Sciatic nerve (tissue), 2 donors: ENCODE measurements at regions not wholly inside any gene's neighbourhood (a gene's known extent, or its start where the extent isn't known, plus 50 kb on each side); places are given as distances from the start of the nearest gene placed in this dataset.

Experiments
- ATAC-seq: fragments of 200-7000 bp; cut with Tn5 transposase; one replicate; pipeline ENCODE4 v1.9.1; 2020; ENCODE audit warnings: mild to moderate bottlenecking, moderate library complexity
- DNase-seq: peaks from one replicate; pipeline ENCODE4 v3.0.0-alpha.2; 2020; ENCODE audit warnings: low spot score
- intact Hi-C: fragments of 100-400 bp; cut with DNase I; formaldehyde crosslinking; loops from one replicate; pipeline ENCODE4 v1.14.2; 2022
- donor health status: DM: no; HTN: no; CAD: no.
- donor health status: DM: no; HTN: no; CAD: no.

DNA sequence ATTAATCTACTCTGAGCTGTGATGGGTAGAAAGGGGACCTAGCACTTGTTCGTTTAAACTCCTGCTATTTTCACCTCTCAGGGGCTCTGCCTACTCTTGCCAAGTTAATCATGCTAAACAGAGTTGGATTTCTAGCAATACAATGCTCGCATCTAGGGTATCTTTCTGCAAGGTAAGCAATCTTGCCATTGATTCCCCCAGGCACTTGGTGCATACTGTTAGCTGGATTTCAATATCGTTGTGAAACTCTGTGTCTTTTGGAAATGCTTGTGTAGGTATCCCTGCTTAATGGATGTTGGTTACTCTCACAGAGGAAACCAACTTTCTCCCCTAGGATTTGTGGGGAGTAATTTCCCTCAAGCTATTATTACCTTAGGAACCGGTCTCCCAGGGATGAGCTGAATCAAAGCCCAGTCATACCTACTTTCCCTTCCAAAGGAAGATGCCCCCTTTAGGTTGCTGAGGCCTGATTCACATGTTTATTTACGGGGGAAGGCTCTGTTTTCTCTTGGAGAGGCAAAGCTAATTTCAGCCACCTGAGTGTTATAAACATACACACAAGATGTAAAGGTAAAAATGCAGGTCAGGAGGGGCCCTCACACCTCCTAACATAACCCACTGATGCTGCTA is 366.8 kb downstream of the FBXW7 start:
- no peak for DNase-seq
- intact Hi-C loops: no loop called here
- no peak for ATAC-seq

DNA sequence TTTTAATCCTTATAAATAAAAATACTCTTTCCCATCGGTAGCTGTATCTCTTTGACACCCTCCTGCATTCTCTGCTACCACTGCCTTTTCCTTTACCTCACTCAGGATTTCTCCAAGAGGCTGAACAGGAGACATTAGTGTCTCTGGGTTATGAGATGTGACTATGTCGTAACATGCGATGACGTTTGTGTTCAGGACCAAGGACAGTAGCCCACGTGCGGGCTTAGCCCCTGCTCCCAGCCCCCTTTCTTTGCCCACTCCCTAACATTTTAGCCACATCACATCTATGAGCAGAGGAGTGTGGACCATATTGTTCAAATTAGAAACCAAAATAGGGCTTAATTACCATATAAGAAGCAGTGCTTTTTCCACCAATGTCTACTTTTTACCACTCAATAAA is 369.3 kb downstream of the FBXW7 start:
- DNase-seq (no peak), ATAC-seq (no peak)
- intact Hi-C loops: no loop called here

DNA sequence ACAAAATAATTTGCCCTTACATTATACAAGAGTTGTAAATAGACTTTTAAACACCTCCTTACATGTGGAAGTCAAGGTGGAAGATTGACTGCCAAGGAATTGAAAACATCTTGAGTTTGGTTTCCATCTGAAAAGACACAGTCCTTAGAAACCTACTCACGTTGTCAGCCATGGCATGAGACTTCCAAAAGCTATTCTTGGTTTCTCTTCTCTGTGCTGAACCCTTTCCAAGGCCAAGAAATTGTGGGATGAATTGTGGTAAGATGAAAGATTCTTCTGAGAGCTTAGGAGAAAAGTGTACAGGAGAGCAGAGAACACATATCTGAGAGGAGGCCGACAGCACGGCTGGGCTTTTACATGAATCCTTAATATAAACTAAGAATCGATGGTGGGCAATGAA is 370.0 kb downstream of the FBXW7 start:
- intact Hi-C loops: no loop called here
- DNase-seq (no peak), ATAC-seq (no peak)

DNA sequence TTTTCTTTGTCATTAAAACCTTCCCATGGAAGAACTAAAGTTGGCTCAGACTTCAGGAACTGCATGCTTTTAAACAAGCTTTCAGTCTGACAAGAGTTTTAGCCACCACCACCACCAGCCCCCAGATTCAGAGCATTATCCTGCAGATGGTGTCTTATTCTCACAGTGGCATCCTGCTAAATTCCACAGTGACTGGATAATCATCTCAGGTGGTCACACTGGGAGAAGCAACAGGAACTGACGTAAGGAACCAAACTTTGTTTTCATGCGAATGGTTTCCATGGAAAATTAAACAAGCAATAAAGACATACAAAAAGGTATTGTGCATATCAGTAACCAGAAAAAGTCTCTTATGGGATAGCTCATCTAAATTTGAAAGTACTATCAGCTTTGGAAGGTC is 370.7 kb downstream of the FBXW7 start:
- no peak for DNase-seq
- intact Hi-C loops: no loop called here
- no peak for ATAC-seq

DNA sequence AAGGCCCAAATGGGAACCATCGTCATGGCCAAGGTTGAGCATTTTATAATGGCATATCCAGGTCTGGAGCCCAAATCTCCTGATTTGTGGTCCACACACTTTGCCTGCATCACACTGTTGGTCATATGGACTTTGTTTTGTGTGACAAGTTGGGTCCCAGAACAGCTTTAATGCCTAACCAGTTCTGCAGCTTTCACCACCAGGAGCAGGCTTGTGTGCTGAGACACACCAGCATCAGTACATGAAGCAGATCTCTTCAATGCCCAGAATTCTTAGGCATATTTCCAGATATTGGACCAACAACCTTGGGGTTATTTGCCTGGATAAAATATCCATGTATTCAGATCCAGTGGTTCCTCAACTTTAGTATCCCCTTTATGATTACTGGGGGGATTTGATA is 371.3 kb downstream of the FBXW7 start:
- ATAC-seq: no peak
- intact Hi-C loops: no loop called here
- no peak for DNase-seq

DNA sequence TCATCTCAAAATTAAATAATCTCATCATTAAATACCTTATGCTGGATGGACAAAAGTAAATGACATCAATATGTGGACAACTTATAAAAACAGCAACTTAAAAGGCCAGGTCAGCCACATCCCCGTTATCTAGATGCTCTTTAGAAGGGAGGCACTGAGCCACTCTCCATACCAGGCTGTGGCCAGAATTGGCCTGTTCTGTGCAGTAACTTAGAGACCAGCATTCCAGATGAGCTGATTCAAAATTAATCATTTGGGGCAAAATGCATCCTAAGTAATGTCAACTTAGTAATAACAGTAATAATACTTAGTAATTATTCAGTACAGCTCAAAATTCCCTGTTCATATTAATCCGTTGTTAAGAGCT is 373.6 kb downstream of the FBXW7 start:
- intact Hi-C loops: no loop called here
- ATAC-seq: no peak

DNA sequence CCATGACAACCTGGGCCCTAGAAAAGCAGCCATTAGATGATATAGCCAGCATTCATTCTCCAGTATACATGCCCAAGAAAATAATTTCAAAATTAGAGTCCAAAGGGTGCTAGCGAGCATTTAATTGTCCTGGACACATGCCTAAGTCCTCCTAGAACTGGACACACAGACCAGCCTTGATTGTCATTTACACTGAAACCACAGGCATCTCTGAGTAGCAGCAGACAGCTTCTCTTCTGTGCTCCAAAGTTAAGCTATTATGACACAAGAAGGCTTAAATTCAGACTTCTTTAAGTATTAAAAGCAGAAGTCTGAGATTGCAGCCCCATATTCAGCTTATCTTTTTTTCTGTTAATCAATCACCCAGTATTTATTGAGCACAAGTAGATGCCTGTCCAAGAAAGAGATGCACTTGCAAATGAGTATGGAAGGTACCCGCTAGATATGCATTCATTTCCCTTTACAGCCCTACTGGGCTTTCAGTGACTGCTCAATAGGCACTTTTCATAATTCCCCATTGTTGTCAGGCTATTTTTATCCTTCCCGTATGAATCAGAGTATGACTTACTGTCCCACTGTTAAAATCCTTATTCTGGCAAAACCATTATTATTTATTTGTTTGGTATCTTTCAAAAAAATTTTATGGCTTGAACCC is 374.1 kb downstream of the FBXW7 start:
- no peak for DNase-seq
- intact Hi-C loops: no loop called here
- no peak for ATAC-seq

More for the DNA sequence above, 373.6 kb downstream of the FBXW7 start:
- DNase-seq: no peak

DNA sequence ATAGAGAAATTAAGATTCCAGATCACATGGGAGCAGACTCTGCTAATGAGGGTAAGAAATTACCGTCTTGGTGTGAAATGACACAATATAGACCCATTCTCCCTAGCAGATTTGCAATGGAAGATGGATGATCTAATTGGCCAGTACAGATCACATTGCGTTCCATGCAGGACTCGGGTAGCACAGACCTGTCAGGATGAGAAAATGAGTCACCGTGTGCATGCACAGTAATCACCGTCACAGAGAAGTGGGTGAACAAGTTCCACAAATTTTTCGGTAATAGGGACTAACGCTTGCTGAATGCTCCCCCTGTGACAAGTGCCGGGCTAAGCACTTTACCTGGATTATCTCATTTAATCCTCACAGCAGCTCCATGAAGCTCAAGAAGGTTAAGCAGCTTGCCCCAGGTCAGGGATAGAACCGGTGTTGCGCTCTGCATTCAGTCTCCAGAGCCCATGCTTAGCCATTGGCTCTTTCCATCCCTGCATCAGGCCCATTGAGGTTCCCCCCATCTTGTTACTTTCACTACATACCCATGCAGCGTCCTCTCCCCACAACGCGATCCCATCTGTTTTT is 375.6 kb downstream of the FBXW7 start:
- ATAC-seq (no peak), DNase-seq (no peak)
- intact Hi-C loops: no loop called here

DNA sequence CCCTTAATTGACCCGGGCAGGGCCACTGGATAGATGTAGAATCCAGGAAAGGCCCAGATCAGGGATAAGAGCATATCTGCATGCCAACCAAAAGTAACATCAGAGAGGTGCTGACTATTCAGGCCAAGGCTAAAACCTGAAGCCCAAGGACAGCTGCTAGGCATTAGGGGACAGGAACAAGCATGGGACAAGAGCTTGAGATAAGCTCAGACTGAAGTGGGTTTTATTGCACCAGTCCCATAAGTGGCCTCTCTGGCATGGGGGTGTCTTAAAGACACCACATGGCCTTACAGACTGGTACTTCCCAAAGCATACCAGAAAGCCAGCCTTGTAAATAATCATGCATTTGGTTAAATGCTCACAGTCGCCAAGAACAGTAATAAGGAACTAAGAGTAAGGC is 376.1 kb downstream of the FBXW7 start:
- DNase-seq: no peak
- intact Hi-C loops: no loop called here
- no peak for ATAC-seq

DNA sequence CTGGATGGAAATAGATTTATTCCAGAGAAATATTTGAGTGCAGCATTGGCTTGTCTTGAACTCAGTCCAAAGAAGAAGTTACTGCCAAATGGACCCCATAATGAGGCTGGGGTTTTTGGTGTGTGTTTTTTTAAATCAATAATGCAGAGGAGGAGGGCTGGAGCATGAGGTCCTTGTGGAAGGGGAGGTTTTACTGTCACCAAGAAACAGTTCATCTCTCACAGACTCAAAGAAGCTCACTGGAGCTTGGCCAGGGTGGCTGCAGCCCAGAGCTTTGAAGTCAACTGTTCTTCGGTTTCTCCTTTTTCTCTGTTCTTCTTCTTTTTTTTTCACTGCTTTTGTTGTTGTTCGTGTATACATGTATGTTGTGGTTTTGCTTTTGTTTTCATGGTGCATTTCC is 377.7 kb downstream of the FBXW7 start:
- DNase-seq: no peak
- no peak for ATAC-seq
- intact Hi-C loops: no loop called here

DNA sequence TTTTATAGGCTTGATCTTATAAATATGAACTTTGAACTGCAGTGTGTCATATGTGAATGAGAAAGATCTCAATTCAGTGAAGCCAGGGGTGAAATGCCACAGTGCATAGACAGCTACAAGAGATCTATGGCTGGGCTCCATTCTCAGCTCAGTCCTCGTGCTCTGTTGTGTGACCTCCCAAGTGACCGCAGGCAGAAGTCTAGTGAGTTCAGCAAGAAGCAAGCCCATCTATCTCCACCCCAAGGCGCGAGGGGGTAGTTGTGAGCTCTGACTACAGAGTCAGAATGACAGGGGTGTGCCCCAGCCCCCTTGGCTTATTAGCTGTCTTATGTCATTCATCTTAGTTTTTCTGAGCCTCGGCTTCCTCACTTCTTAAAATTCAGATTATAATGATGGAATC is 378.3 kb downstream of the FBXW7 start:
- intact Hi-C loops: no loop called here
- DNase-seq (no peak), ATAC-seq (no peak)

DNA sequence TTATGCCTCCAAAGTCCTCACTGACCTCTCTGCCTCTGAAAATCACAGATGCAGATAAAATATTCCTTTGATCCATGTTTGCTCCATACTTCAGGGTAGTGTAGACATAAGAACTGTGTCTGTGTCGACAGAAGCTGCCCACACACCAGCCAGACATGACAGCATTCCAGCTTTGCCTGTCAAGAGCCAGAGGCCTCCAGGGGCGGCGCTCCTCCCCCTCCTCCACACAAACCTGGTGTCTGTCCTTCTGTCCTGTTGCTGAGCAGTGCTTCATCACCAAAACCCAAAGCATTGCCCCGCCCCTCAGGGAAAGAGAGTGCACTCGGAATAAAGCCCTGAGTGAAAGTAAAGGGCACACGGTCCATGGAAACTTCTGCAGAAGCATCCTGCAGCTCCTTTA is 379.4 kb downstream of the FBXW7 start:
- ATAC-seq: no peak
- intact Hi-C loops: no loop called here
- DNase-seq: no peak

DNA sequence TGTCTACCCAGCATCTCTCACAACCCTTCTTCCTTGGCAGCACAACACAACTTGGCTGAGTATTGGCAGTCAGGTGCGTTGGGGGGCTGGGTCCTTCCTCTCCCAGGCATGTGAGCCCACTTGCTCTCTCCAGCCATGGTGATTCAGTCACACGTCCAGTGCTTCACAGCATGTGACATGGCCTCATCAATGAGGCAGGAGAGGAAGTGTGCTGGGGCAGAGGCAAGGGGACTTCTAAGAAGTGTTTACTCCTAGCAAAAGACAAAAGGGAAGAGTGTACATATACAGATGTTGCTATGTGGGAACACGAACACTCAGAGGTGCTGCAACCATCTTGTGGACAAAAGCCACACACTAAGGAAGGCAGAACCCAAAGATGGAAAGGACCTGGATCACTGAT is 380.8 kb downstream of the FBXW7 start:
- ATAC-seq (no peak), DNase-seq (no peak)
- intact Hi-C loops: no loop called here

DNA sequence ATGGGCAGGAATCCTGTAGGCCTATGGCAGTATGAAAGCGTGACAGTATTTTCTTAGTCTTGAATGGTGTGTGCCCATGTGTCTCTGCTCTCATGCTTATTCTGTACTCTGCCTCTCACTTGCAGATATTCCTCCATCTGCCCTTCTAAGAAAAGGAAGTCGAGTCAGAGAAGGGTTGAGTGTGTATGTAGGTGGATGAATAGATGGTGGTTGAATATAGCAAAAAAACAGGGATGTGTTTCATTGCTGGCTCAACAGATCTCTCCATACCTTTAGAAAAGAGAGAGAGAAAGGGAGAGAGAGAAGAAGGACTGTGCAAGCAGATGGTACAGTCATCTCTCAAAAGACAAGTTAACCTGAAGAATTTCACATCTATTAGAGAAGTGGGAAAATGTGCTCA is 381.5 kb downstream of the FBXW7 start:
- ATAC-seq (no peak), DNase-seq (no peak)
- intact Hi-C loops: no loop called here

DNA sequence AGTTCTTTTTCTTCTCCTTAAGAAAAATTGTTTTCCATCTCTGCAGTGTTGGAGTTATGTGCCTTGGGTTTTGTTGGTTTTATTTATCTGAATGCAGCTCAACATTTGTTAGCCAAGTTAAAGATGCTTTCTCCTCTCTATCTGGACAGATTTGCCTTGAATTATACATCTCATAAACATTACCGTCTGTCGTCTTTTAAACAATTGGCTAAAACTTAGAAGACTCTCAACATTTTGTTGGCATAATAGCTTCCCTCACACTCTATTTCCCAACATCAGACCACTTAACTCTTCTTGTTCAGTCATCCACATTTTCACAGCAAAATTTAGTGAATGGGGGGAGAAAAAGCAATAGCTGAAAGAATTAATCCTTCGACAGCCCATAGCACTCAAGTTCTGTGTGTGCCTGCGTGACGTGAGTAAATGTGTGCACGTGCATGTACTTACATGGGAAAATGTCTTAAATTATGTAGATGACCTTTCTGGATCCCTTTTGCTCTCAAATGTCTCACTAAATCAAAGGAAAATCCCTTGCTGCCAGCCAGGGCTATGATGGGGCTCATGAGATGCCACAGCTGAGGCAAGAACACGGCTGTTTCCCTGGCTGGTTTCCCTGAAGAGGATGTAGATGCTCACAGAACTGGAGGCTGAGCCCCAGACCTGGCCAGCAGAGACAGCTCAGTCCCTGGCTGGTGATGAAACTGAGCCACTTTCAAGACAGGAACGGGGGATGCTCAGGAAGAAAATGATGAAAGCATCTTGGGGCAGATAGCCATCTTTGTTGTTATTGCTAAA is 382.2 kb downstream of the FBXW7 start:
- DNase-seq (no peak), ATAC-seq (no peak)
- intact Hi-C loops: no loop called here

DNA sequence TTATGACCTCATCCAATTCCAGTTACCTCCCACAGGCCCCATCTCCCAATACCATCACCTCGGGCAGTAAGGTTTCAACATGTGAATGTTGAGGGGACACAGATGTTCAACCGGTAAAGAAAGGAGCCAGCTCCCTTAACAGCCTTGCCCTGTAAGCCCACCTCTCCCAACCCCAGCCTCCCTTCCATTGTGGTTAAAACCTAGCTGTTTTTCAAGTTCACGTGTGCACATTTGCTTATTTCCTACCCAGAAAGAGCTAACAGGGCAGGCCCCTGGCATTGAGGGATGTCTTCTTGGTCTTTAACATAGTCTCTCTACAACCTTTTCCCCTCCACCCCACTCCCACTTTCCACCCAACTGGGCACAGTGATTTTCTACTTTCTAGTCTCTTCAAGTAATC is 385.7 kb downstream of the FBXW7 start:
- DNase-seq (no peak), ATAC-seq (no peak)
- intact Hi-C loops: no loop called here

DNA sequence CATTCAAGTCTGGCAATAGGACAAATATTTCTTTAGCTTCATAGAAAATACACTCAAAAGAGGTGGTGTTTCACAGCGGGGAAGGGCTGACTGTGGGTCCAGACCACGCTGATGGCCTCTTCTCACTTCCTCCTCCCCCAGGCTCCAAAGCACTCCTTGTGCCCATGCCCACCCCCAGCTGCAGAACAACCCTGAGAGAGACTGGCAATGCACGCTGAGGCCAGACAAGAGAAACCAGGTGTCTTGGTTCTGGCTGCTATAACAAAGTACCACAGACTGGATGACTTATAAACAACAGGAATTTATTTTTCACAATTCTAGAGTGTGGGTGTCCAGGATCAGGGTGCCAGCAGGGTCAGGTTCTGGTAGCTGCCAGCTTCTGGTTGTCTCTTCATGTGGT is 386.1 kb downstream of the FBXW7 start:
- ATAC-seq (no peak), DNase-seq (no peak)
- intact Hi-C loops: no loop called here

DNA sequence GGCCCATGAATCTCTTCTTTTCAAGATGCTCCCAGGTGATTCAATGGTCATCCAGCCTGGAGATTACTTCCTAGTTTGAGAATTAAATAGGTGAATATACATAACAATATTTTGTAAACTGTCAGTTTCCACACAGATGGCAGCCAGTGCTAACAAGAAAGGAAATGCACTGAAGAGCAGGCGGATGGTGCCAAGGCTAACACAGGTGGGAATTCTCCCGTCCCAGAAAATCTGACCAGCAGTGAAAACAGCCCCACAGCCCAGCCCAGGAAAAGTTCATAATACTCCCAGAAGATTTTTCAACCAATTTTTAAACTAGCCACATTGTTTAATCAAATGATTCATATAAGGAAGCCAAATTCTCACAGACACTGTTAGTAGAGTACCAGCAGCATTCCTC is 387.2 kb upstream of the GATB start:
- intact Hi-C loops: no loop called here
- ATAC-seq (no peak), DNase-seq (no peak)

DNA sequence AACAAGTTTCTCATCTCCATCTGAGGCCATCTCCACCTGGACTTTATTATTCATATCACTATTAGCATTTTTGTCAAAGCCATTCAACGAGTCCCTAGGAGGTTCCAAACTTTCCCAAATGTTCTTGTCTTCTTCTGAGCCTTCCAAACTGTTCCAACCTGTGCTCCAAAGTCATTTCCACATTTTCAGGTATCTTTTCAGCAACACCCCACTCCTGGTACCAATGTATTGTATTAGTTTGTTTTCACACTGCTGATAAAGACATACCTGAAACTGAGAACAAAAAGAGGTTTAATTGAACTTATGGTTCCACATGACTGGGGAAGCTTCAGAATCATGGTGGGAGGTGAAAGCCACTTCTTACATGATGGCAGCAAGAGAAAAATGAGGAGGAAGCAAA is 385.4 kb upstream of the GATB start:
- ATAC-seq: no peak
- intact Hi-C loops: no loop called here
- no peak for DNase-seq

DNA sequence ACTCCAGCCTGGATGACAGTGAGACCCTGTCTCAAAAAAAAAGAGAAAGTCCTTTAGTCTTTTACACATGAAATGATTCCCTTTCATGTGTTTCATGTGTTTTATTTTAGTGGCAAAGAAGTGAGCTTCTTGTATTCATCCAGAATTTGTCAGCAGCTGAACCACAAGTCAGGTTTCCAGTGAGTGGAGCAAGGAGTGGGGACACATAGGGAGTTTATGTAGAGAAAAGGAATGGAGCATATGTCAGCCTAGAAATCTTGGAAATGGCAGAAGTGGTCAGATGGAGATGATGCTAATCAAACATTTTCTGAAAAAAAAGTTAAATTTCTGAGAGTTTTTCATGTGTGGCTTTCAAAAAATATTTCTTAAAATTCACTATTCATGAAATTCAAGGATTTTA is 383.0 kb upstream of the GATB start:
- no peak for DNase-seq
- intact Hi-C loops: no loop called here
- no peak for ATAC-seq
